ENCODE measurements at regions not wholly inside any gene's neighbourhood (a gene's known extent, or its start where the extent isn't known, plus 50 kb on each side); places are given as distances from the start of the nearest gene placed in this dataset.

GRCh38 chr13:53672005-53672404 is 643.4 kb downstream of the OLFM4 start:
- no peak for TF ChIP-seq CTCF (IDR thresholded peaks at IDR 0.05)
- no peak for TF ChIP-seq POLR2A (IDR thresholded peaks at IDR 0.05)
- Histone ChIP-seq H3K4me1 (no peaks in the 10 kb centered on the region), H3K27me3 (no peaks in the 10 kb centered on the region), H3K9me3 (no peaks in the 10 kb centered on the region), H3K27ac (no peak overlapping the region), H3K36me3 (no peaks in the 10 kb centered on the region), H3K4me3 (no peak overlapping the region)
- DNase-seq: no peak

DNA sequence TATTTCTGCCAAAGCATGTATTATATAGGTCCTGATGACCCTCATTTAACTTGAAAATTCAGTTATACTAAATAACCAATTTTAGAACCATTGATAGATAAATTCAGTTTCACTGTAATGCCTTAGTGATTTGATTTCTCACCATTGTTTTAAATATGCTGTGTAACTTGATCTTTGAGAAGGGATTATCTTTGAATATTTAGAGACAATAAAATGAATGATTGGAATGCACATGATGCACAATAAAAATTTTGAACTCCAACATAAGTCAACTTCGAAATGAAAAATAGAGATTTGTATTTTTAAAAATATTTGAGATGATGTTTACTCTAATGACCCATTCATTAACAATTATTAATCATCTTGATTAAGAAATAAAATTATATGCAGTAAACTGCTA is 654.5 kb downstream of the OLFM4 start:
- H3K36me3 ChIP-seq: no peaks in the 10 kb centered on the region
- no peaks in the 10 kb centered on the region for H3K4me1 ChIP-seq
- H3K9me3 ChIP-seq: no peaks in the 10 kb centered on the region
- H3K27me3 ChIP-seq: no peaks in the 10 kb centered on the region
- no peak for DNase-seq
- H3K27ac ChIP-seq: no peak overlapping the region
- H3K4me3 ChIP-seq: no peak overlapping the region
- TF ChIP-seq POLR2A (IDR thresholded peaks at IDR 0.05) (no peak), CTCF (IDR thresholded peaks at IDR 0.05) (no peak)

- Histone ChIP-seq H3K27ac (no peak overlapping the region), H3K4me1 (no peaks in the 10 kb centered on the region), H3K36me3 (no peaks in the 10 kb centered on the region), H3K4me3 (no peak overlapping the region), H3K27me3 (no peaks in the 10 kb centered on the region), H3K9me3 (no peaks in the 10 kb centered on the region)
- no peak for DNase-seq
- TF ChIP-seq CTCF (IDR thresholded peaks at IDR 0.05) (no peak), POLR2A (IDR thresholded peaks at IDR 0.05) (no peak)
These were observed 655.0 kb downstream of the OLFM4 start for GRCh38 chr13:53683608-53684007.

GRCh38 chr13:53691417-53691816 is 662.8 kb downstream of the OLFM4 start:
- H3K9me3 ChIP-seq: no peaks in the 10 kb centered on the region
- no peak overlapping the region for H3K27ac ChIP-seq
- DNase-seq: no peak
- TF ChIP-seq CTCF (IDR thresholded peaks at IDR 0.05) (no peak), POLR2A (IDR thresholded peaks at IDR 0.05) (no peak)
- no peak overlapping the region for H3K4me3 ChIP-seq
- H3K4me1 ChIP-seq: no peaks in the 10 kb centered on the region
- H3K36me3 ChIP-seq: no peaks in the 10 kb centered on the region
- no peaks in the 10 kb centered on the region for H3K27me3 ChIP-seq

GRCh38 chr13:53694814-53695532 is 666.4 kb downstream of the OLFM4 start:
- Histone ChIP-seq H3K36me3 (no peaks in the 10 kb centered on the region), H3K9me3 (no peaks in the 10 kb centered on the region), H3K27ac (no peak overlapping the region), H3K27me3 (no peaks in the 10 kb centered on the region), H3K4me3 (no peak overlapping the region), H3K4me1 (no peaks in the 10 kb centered on the region)
- TF ChIP-seq CTCF (IDR thresholded peaks at IDR 0.05): no peak
- no peak for TF ChIP-seq POLR2A (IDR thresholded peaks at IDR 0.05)
- no peak for DNase-seq
